Esophagus (tissue), 2 donors: ENCODE measurements at regions not wholly inside any gene's neighbourhood (a gene's known extent, or its start where the extent isn't known, plus 50 kb on each side); places are given as distances from the start of the nearest gene placed in this dataset.
"Not testable (repeated sequence)": the region's sequence is repeated elsewhere in the genome, so short reads cannot be mapped to it uniquely, and the experiment has no call there.

Experiments
- H3K27ac ChIP-seq, 2 donors: one replicate each; pipeline ENCODE4 v1.5.1; 2013; ENCODE audit warnings: low read depth in 2 of 2, mild to moderate bottlenecking in 2 of 2, inconsistent platforms in 1 of 2, low read length in 1 of 2, moderate library complexity in 1 of 2
- H3K27me3 ChIP-seq, 2 donors: one replicate each; pipeline ENCODE4 v1.6.1; 2013; ENCODE audit warnings: low read length in 2 of 2, control low read depth in 1 of 2, mild to moderate bottlenecking in 1 of 2; ENCODE audit not compliant: insufficient read depth in 2 of 2, control insufficient read depth in 1 of 2
- H3K36me3 ChIP-seq, 2 donors: one replicate each; pipeline ENCODE4 v1.6.1; 2013; ENCODE audit warnings: low read length in 1 of 2; ENCODE audit not compliant: control insufficient read depth in 2 of 2, insufficient read depth in 2 of 2
- H3K4me1 ChIP-seq, 2 donors: one replicate each; pipeline ENCODE4 v1.6.1; 2013; ENCODE audit warnings: low read length in 1 of 2; ENCODE audit not compliant: control insufficient read depth in 2 of 2, insufficient read depth in 2 of 2
- H3K4me3 ChIP-seq, 2 donors: one replicate each; pipeline ENCODE4 v1.5.1; 2013; ENCODE audit warnings: low read length in 2 of 2, mild to moderate bottlenecking in 2 of 2, low read depth in 1 of 2, moderate library complexity in 1 of 2
- H3K9me3 ChIP-seq, 2 donors: one replicate each; pipeline ENCODE4 v1.6.1; 2013; ENCODE audit warnings: mild to moderate bottlenecking in 2 of 2, low read depth in 1 of 2, low read length in 1 of 2, moderate library complexity in 1 of 2; ENCODE audit not compliant: control insufficient read depth in 2 of 2, insufficient read depth in 1 of 2
- WGBS, 2 donors: extraction: QIAGEN DNeasy Blood & Tissue Kit; methylation state at CpG; one replicate each; pipeline ENCODE4 v1.1.7; 2013; 5-methylcytosine and 5-hydroxymethylcytosine counted together
- donor health status: healthy with polysubstance abuse.
- donor health status: Bipolar disorder and iron deficiency.

DNA sequence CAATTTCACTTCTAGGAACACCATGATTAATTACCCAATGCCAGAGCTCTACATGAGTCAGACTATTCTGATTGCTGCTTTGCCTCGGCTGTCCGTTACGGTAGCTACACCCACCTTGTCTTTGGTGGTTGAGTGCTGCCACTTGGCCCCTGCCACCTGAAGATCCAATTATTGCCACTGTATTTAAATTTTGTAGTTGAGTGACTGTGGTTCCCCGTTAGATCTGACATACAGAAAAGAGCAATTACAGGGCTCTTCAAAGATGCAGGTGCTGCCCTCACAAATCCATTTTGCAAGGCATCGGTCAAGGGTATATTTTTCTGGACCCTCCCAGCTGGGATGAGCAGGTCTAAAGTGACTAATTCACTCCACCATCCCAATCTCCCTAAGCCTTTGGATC, 383.5 kb upstream of the RUNX1 start:
- not testable (repeated sequence) for H3K9me3 ChIP-seq
- 69 to 73% methylated on average over 5 of the region's 5 CpGs for WGBS, 2 donors

DNA sequence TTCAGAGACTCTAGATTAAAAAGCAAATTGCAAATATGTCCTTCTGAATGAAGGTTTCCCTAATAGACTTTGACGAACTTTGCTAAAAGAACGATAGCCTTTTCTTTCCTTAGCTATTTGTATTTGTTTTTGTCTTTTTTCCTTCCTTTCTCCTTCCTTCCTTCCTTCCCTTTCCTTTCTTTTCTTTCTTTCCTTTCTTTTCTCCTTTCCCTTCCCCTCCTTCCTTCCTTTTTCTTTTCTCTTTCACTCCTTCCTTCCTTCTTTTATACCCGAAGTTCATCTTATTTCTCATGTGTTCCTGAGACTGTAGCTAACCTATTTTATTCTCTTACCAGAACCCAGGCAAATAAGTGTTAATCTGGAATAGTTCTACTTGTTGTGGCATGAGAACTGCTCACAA, 381.2 kb upstream of the RUNX1 start:
- WGBS, 2 donors = 89 to 95% methylated on average over 3 of the region's 3 CpGs
- no peaks in the 10 kb centered on the region for H3K9me3 ChIP-seq
- no peaks in the 10 kb centered on the region for H3K4me1 ChIP-seq
- H3K4me3 ChIP-seq = no peak overlapping the region
- no peaks in the 10 kb centered on the region for H3K27me3 ChIP-seq
- no peak overlapping the region for H3K27ac ChIP-seq
- H3K36me3 ChIP-seq = no peaks in the 10 kb centered on the region

More for the DNA sequence above, 383.5 kb upstream of the RUNX1 start:
- not testable (repeated sequence) for H3K36me3 ChIP-seq, H3K4me1 ChIP-seq, H3K27ac ChIP-seq, H3K4me3 ChIP-seq, H3K27me3 ChIP-seq

DNA sequence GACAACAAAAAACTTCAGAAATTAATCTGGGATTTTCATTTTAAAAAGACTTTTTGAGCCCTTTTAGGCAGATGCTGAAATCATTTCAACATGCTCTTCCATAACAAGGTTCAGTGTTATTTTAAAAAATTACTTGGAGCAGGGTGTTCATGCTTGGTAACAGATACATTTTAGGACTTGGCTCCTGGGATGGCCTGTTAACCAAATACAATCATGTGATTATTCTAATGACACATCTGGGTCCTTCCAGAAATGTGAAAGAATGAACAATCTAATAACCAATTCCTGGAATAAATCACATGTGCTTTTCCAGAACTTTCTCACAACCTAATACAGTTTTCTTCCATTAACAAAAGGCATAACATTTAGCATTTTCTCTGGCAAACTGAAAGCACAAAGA, 379.8 kb upstream of the RUNX1 start:
- no peaks in the 10 kb centered on the region for H3K27me3 ChIP-seq
- H3K27ac ChIP-seq = no peak overlapping the region
- no peaks in the 10 kb centered on the region for H3K36me3 ChIP-seq
- no peaks in the 10 kb centered on the region for H3K4me1 ChIP-seq
- H3K4me3 ChIP-seq = no peak overlapping the region
- H3K9me3 ChIP-seq = no peaks in the 10 kb centered on the region

DNA sequence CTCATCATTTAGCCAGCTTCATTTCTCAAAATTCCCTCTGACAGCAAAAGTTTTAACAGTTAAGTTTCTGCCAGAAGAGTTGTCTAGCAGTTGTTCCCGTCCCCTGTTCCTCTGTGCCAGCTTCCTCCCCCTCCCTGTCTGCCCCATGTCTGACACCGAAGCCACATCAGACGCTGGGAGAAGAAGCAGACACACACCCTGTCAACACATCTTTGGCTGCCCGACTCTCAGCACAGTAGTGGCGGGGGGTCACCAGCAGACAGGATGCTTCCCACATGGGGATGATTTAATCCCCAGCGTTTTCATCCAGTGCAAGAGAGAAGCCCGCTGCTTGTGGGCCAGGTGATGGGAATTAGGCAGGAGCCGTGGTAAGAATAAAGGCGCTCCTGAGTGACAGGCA, 379.4 kb upstream of the RUNX1 start:
- no peak overlapping the region for H3K4me3 ChIP-seq
- H3K4me1 ChIP-seq = no peaks in the 10 kb centered on the region
- WGBS, 2 donors = 24 to 27% methylated on average over 9 of the region's 9 CpGs
- no peaks in the 10 kb centered on the region for H3K27me3 ChIP-seq
- H3K27ac ChIP-seq = no peak overlapping the region
- H3K36me3 ChIP-seq = no peaks in the 10 kb centered on the region
- H3K9me3 ChIP-seq = no peaks in the 10 kb centered on the region

DNA sequence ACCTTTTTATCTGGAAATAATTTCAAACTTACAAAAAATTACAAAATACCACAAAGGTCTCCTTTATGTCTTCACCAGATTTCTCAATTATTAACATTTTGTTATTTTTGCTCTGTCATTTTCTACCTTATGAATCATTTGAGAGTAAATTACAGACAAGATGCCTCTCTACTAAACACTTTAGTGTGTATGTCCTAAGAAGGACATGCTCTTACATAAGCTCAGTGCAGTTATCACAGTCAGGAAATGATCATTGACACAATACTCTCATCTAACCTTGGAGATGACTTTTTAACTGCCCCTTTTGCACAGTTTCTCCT, 378.9 kb upstream of the RUNX1 start:
- Histone ChIP-seq H3K27ac (no peak overlapping the region), H3K4me3 (no peak overlapping the region), H3K9me3 (peaks cover 0 to 3% of the 10 kb centered on the region in 2 donors), H3K27me3 (no peaks in the 10 kb centered on the region), H3K36me3 (no peaks in the 10 kb centered on the region), H3K4me1 (no peaks in the 10 kb centered on the region)

DNA sequence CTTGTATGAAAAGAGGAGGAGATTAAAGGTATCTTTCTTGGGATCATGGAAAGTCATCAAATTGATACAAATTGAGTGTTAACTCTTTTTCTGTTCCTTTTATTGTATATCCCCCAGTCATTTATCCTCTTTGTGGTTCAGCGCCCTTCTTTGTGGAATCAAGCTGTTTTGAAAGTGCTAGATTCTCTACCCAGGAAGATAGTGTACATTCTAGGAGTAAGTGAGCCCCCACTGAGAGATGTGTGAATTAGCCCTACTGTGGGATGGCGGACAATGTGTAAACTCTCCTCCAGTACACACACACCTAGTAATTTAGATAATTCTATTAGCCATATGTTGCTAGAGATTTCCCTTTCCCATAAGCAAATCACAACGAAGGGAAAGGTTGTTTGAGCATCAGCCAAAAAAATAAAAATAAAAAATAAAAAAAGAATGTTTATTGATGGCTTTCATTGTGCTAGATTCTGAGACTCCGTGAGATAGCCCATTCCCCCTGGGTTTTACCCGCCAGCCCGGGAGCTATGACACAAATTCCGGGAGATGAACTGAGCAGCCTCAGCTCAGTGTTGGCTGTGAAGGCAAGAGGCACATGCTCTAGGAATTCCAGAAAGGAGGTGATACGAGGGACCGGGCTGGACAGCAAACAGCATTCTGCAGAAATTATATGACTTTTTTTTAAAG, 378.4 kb upstream of the RUNX1 start:
- H3K9me3 ChIP-seq = peaks cover under 1 to 3% of the 10 kb centered on the region in 2 donors
- no peak overlapping the region for H3K4me3 ChIP-seq
- 71 to 77% methylated on average over 9 of the region's 9 CpGs for WGBS, 2 donors
- no peaks in the 10 kb centered on the region for H3K36me3 ChIP-seq
- H3K4me1 ChIP-seq = no peaks in the 10 kb centered on the region
- no peaks in the 10 kb centered on the region for H3K27me3 ChIP-seq
- H3K27ac ChIP-seq = no peak overlapping the region

DNA sequence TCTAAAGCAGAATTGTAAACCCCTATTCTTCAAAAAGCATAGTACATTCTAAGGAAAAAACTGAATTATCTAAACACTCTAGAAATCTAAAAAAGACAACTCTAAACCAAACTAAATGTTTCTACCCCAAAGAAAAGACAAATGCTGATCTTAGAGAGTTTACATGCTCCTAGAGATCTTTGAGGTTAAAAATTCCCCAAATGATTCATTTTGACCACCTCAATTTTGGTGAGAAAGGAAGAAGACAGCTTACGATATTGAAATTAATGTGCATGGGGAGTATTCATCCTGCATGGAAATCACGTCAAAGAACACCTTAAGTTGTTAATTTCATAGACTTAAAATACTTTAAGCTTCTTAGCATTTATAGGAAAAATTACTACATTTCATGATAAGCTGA, 377.8 kb upstream of the RUNX1 start:
- peaks cover 2 to 8% of the 10 kb centered on the region in 2 donors for H3K9me3 ChIP-seq
- H3K4me1 ChIP-seq = no peaks in the 10 kb centered on the region
- H3K4me3 ChIP-seq = no peak overlapping the region
- WGBS, 2 donors = 76 to 79% methylated on average over 2 of the region's 2 CpGs
- no peaks in the 10 kb centered on the region for H3K27me3 ChIP-seq
- H3K27ac ChIP-seq = no peak overlapping the region
- no peaks in the 10 kb centered on the region for H3K36me3 ChIP-seq

DNA sequence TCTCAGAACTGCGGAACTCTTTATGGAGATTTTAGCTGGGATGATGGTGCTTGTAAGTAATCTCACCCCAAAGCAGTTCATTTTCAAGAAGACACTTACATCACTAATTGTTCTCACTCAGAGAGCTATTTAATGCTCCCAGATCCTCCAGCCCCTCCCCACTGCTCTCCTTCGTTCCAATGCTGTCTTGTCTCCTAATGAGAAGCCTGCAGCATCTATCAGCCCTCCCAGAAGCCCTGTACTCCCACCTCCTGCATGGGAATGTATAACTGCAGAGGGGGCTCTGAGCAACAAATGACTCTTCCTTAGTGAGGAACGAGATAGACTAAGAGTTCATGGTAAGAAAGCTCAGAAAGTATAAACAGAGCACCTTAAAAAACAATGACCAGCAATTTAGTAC, 377.4 kb upstream of the RUNX1 start:
- no peaks in the 10 kb centered on the region for H3K27me3 ChIP-seq
- no peaks in the 10 kb centered on the region for H3K36me3 ChIP-seq
- no peaks in the 10 kb centered on the region for H3K4me1 ChIP-seq
- WGBS, 2 donors = 70 to 71% methylated on average over 3 of the region's 3 CpGs
- H3K9me3 ChIP-seq = peaks cover 2 to 8% of the 10 kb centered on the region in 2 donors
- no peak overlapping the region for H3K27ac ChIP-seq
- H3K4me3 ChIP-seq = no peak overlapping the region

DNA sequence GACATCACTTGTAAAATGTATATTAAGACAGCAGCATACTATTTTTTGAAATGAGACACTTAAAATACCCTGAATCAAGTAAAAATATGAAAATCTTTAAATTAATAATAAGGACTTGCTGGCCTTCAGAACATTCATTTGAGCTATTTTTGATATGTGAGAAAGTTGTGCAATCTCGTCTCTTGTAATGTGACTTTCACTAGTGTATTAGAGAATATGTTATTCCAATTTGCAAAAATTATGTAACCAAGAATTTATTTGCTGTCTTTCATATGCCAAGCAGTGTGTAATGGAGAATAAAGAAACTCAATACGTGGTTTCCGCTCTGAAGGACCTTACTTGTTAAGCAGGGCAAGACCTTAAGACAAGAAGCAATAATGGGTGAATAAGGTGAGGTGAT, 375.0 kb upstream of the RUNX1 start:
- no peak overlapping the region for H3K4me3 ChIP-seq
- peaks cover 2 to 8% of the 10 kb centered on the region in 2 donors for H3K9me3 ChIP-seq
- no peaks in the 10 kb centered on the region for H3K4me1 ChIP-seq
- 82 to 91% methylated on average over 3 of the region's 3 CpGs for WGBS, 2 donors
- H3K27ac ChIP-seq = no peak overlapping the region
- H3K27me3 ChIP-seq = no peaks in the 10 kb centered on the region
- H3K36me3 ChIP-seq = no peaks in the 10 kb centered on the region

DNA sequence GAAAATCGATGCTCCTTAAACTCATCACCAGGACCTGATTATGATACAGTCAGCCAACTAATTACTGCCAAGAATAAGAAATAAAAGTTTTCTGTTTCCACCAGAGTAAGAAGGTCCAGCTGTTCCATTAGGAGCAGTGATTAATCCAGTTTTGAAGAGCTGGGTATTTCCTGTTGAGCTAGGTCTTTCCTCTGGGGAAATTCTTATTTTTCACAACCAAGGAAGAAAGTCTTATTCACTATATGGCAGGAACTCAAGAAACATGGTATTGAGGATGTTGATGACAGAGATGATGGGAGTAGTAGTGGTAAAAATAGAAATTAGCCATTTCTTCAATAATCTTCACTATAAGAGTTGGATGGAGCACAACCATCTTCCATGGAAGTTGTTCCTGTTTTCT, 374.6 kb upstream of the RUNX1 start:
- Histone ChIP-seq H3K27me3 (no peaks in the 10 kb centered on the region), H3K27ac (no peak overlapping the region), H3K36me3 (no peaks in the 10 kb centered on the region), H3K4me3 (no peak overlapping the region), H3K4me1 (no peaks in the 10 kb centered on the region), H3K9me3 (peaks cover 2 to 8% of the 10 kb centered on the region in 2 donors)
- WGBS, 2 donors = 65 to 70% methylated on average over 1 of the region's 1 CpG
